Sigmoid colon (tissue), 4 donors: ENCODE measurements at regions not wholly inside any gene's neighbourhood (a gene's known extent, or its start where the extent isn't known, plus 50 kb on each side); places are given as distances from the start of the nearest gene placed in this dataset.

ENCODE experiments used
- CTCF ChIP-seq, 4 experiments: fragments of 450-650 bp in 3 of 4; fragments of 200-600 bp in 1 of 4; IDR thresholded peaks; one replicate each; pipeline ENCODE4 v1.5.1; 2016 to 2019; ENCODE audit warnings: antibody characterized with exemption in 4 of 4, mild to moderate bottlenecking in 3 of 4, moderate library complexity in 2 of 4
- EP300 ChIP-seq, 4 donors: sonication (generic); formaldehyde crosslinking; IDR thresholded peaks; one replicate each; pipeline ENCODE4 v1.6.1; 2017; ENCODE audit warnings: antibody characterized with exemption in 4 of 4
- POLR2A ChIP-seq, 2 donors: fragments of 450-650 bp; IDR thresholded peaks; one replicate each; pipeline ENCODE4 v1.6.1; 2016; ENCODE audit warnings: antibody characterized with exemption in 2 of 2, mild to moderate bottlenecking in 2 of 2, moderate library complexity in 2 of 2
- POLR2AphosphoS5 ChIP-seq, 4 donors: sonication (generic); formaldehyde crosslinking; IDR thresholded peaks; one replicate each; pipeline ENCODE4 v1.6.1; 2017; ENCODE audit warnings: antibody characterized with exemption in 4 of 4

DNA sequence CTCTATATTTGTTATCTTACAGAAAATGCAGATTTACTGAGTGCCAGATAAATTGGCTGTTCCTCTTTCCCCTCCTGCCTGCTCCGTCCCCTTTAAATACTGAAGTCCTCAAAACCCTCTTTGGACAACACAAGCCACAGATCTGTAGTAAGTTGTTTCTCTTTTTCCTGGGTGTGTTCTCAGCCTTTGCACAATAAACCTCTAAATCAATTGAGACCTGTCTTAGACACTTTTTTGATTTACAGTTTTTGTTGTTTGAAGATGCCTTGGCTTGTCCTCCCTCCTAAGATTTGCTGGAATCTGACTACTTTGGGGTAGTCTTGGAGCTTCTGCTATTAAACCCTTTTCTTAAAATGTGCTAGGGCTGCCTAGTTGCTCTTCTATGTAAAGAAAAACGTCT is 60.9 kb upstream of the EIF2S2 start:
- TF ChIP-seq POLR2A (IDR thresholded peaks at IDR 0.05) (no peak), CTCF (IDR thresholded peaks at IDR 0.05) (no peak), EP300 (IDR thresholded peaks at IDR 0.05) (no peak), POLR2AphosphoS5 (IDR thresholded peaks at IDR 0.05) (no peak)
